Right hindlimb (tissue), 1 donor: ENCODE measurements at regions not wholly inside any gene's neighbourhood (a gene's known extent, or its start where the extent isn't known, plus 50 kb on each side); places are given as distances from the start of the nearest gene placed in this dataset.

Source experiments
- DNase-seq: peaks from one replicate; pipeline ENCODE4 v3.0.0-alpha.2; 2018

DNA sequence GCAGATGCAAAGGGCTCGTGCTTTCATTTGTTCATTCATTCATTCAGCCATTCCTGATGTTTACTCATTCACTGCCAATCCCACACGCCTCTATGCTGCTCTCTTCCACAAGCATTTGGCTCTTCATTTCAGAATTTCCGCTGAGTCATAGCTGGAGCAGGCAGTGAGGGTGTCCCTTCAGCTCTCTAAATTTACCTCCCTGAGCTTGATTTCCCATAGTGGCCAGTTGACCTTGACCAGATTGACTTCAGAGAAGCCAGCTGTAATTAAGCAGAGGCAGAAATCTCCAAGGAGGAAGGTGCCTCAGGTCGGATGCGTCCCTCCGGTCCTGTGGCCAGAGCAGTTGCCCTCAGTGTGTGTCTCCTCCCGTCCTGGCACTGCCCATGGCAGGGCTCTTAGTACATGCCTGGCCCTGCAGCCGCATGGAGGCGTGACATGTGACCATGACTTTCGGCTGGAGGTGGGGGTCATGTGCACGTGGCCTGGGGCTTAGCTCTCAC, 267.2 kb upstream of the ECI2 start:
- DNase-seq = peak; percentile 44

DNA sequence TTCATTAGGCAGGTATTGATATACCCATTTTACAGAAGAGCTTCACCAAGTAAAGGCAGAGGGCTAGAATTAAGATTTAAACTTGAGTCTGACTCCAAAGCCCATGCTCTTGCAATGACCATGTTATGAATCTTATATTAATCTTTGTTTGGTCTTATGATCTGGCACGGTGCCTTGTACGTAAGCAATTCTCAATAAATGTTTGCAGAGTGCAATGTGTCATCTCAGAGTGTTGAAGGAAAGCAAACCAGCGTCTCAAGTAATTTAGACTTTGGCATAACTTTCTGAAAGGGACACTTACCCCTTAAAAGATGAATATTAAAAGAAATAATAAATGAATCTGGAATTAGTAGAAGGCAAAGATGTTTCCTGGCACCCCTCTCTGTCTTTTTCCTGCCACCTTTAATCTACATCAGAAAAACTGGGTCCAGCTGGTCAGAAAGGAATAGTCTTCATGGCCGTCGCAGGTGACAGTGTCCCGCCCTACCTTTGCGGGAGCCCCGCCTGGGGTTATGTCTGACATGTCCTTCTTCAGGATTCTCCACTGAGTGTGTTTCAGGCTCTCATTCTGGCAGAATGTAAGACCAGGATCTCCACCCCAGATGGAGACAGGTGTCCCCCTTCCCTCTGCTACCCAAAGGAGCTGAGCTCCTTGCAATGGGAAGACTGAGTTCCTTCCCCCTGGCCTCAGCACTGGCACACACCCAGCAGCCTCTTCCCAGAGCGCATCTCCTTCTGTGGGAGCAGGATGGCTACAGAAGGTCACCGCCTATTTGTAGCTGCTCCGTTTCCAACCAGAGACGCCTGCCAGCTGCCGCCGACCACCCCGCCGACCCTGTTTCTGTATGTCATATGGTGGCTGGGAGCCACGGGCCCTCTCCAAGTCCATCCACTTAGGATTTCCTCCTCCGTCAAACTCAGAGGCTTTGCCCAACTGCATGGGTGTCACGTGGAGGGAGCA, 266.3 kb upstream of the ECI2 start:
- peak; percentile 56 for DNase-seq

DNA sequence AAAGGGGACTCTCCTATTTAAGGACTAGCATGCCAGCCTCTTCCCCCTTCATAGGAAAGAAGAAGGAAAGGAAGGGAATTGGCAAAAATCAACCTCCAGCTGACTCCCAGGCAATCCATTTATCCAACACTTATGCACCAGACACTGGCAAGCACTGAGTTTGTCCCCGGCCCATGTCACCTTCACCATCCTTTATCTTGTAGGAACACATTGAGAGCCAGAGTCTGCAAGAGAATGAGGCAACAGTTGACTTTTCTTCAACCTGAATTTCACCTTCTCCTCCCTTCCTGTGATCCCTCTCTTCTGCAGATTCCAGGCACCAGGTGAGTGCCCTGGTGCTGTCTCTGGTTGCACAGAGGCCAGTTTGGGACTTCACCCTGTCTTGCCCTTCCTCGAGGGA, 264.3 kb upstream of the ECI2 start:
- no peak for DNase-seq

DNA sequence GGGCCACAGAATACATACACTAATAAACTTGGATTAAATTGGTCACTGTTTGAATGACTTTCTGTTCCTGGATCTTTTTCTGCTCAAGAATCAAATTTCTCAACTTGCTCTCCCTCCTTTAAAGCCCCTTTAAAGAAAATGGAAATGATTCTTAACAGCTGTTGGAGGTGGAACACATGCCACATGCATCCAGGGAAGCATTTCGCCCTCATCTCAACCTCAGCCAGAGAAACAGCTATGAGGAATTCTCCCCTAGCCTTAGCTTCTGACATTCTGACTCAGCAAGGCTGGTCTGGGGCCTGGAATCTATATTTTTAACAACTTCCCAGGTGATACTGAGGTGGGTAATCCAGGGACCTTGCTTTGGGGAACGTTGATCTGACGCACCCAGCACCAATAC, 263.4 kb upstream of the ECI2 start:
- no peak for DNase-seq

DNA sequence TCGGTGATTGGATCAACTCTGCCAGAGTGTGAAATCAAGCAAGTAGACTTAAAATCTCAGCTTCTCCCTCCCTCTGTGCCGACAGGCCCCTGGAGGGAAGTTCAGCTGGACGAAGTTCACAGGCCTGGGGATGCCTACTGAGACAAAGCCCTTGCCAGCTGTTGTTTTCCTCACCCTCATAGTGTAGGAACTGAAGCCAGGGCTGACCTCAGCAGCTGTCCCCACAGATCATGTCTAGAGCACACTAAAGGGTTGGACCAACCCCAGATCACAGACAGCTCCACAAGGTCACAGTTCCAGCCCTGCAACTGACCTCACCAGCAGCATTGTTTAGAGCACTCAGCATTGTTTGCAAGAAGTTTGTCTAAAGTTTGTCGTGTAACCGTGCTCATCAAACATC, 261.9 kb upstream of the ECI2 start:
- DNase-seq = peak; percentile 74

DNA sequence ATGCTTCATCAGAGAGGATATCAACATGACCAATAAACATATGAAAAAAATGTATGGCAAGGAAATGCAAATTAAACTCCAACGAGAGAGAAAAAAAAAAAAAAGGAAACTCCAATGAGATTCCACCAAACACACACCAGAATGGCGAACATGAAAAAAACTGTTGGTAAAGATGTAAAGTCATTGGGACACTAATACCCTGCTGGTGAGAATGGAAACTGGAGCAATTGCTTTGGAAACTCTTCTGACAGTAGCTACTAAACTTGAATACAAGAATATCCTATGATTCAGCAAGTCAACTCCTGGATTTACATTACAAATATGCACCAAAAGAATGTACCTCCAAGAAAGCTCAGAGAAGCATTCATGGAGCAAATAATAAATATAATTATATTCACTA, 260.7 kb upstream of the ECI2 start:
- DNase-seq = no peak

DNA sequence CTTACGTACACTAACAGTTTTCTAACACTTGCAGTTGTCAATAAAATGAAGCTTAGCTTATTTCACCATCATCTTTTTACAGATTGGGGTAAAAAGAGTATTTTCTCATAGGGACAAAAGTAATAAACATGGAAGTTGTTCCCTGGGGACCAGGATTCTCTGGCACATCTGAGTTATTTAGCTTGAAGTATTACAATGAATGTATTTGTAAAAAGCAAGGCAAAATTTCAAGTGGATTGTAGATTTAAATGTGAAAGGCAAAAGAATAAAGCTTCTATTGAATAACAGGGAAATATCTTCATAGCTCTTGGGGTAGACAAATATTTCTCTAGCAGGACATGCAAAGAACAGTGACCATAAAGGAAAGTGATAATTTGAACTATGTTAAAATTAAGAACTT, 260.0 kb upstream of the ECI2 start:
- DNase-seq = no peak

DNA sequence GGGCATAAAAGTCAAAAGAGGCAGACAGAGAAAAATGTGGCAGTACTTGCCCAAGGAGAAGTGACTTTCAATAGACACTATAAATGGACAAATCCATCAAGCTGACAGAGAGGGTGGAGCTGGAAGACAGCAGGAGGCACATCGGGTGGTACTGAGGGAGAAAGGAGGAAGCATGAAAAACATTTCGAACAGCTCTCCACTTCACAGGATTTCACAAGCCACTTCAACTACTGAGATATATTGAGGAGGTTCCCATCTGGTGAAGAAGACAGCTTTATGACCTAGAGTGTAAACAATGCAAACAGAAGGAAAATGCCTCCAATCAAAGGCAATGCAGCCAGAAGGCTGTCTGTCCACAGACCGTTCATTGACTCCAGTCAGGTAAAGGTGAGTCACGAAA, 259.4 kb upstream of the ECI2 start:
- no peak for DNase-seq

DNA sequence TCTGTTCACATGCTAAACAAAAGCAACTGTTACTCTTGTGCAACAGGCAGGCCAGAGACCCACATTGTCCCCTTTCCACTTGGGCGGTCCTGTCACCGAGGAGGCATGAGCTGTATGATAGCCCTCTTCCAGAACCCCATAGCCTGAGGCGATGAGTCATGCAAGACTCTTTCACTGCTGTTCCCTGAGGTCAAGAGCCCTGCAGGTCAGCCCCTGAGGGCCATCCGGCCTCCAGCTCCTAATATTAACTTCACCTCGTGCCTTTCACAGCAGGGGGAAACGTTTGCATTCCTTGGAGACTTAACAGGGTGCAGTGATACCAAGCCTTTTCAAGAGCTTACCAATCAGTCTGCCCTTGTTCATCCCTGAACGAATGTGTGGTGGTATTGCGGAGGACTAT, 253.3 kb upstream of the ECI2 start:
- DNase-seq = no peak

DNA sequence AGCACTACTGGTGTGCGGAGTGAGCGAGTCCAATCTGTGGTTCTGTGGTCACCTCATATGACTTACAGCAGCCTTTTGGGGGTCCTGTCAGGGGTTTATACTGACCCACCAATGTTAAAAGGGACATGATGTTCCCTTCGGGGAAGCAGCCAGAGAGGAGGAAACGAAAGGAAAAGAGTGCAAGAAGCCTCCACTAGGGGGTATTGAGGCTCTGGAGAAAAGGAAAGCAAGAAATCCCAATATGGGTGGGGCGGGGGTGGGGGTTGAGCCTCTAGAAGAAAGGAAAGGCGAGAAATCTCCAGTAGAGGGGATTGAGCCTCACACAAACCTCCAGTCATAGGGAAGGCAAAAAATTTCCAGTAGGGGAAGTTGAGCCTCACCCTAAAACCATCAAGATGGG, 249.3 kb upstream of the ECI2 start:
- DNase-seq = no peak

DNA sequence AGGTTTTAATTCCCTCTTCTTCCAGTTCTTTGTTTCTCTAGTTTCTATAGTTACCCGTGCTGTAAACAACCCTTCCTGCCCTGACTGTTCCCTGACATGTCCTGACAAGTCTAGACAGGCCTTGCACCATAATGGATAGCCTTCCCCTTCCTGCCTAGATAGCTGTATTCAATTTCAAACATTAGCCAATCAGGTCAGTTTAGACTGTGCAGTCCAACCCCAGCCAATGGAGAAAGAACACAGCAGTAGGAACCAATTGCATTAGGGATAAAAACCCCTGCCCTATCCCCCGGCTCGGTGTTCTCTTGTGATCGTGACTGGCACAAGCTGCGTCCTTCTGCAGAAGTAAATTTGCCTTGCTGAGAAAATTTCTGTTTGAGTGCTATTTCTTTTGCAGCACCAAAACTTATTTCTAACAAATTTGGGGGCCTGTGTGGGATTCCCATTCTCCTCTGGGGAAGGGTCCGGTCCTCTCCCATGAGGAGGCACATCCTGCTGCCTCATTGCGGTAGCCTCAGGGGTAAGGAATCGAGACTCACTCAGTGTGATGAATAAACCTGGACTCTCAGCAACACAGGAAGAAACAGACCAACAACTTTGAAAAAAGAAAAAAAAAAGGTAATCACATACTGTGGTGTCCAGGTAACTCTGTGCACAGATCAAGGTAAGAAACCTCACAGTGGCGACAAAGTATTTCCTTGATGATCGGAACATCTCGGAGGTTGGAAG, 248.7 kb upstream of the ECI2 start:
- no peak for DNase-seq

DNA sequence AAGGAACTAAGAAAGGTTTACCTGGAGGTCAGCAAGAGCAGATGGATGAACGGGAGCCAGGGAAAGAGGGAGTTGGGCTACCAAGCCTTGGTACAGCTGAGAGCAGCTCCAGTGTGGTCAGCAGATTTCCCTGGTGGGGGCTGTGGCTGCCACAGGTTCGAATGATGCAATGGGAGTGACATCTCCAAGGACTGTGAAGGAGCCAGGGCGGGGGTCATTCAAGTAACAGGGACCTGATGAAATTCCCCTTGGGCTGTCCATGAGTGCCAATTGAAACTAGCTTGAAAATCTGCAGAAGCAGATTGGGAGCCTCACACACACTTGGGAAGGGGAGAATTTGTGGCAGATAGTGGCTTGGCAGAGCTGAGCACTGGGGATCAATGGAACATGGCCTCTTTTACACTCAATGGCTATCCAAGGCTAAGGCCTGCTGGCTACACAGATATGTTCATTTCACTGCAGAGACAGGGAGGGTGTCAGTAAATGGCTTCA, 247.0 kb upstream of the ECI2 start:
- no peak for DNase-seq

DNA sequence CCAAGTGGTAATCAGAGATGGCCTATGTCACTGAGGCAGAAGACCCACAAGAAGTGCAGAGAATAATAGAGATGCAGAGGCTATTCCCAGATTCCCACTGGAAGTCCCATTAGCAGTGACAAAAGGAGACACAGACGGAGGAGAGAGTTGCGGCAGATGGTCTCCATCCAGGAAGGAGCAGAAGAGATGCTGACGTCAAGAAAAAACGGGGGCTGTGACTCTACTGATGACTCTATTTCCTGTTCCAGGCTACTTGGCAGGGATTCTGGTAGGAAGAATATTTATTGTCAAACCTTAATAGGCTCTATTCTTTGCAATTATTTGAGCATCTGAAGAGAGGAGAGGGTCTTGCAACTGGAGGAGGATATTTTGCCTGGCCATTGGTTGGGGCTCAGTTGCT, 246.0 kb upstream of the ECI2 start:
- no peak for DNase-seq

DNA sequence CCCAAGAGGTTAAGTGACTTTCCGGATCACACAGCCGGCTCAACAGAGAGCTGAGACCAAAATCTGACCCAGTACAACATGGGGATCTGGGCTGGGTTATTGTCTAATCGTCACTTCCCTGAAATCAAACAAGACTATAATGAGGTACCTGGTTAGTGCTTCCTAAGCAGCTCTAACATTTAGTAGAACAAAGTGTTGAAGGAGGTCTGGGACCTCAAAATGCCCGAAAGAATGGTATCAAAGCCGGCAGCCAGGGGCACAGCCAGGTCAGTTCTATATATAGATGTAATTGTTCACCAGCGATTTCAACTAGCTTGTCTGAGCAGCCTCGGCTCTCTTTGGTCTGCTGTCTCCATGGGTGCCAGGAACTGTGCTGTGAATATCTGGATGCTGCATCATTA, 245.5 kb upstream of the ECI2 start:
- no peak for DNase-seq

DNA sequence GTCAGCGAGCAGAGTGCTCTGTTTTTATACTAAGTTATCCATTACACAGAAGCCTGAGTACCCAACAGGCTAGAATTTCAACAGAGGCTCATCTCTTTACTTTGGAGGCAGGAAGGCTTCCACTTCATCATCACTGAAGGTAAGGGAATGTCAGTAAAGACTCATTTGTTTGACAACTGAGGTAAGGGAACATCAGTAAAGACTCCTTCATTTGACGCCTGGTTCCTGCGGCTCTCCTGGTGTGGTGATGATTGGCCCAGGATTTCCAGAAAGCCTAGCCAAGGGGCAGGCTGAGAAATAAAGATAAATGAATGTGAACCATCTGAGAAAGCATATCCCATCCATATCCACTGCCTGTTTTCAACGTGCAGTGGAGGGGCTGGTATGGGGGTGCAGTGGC, 244.6 kb upstream of the ECI2 start:
- DNase-seq = no peak

DNA sequence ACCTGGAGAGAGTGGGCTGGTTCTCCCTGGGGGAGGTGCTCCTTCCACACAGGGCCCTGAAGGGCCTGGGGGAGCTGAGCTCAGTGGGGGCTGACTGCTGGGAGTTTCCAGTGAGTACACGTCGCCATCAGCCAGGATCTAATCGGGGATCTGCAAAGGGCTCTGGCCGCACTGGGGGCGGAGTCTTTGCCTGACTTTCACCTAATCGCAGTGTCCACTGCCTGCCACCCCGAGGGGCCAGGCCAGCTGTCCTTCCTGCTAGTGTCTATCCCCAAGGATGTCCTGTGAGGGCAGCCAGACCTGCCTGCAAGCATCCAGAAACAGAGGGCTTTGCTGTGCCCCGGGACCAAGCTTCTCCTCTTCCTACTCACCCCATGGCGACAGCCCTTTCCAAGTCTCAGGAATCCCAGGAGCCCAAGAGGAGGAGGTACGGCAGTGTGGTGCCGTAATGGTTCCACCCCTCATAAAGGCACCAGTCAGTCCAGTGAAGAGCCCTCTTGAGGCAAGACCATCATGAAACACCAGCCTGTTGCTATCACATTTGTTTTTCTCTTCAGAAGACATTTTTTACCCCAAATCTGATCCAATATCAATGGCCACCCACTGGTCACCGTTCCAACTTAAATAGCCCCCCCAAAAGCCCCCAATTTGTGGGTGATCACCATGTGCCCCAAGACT, 243.1 kb upstream of the ECI2 start:
- DNase-seq = no peak

DNA sequence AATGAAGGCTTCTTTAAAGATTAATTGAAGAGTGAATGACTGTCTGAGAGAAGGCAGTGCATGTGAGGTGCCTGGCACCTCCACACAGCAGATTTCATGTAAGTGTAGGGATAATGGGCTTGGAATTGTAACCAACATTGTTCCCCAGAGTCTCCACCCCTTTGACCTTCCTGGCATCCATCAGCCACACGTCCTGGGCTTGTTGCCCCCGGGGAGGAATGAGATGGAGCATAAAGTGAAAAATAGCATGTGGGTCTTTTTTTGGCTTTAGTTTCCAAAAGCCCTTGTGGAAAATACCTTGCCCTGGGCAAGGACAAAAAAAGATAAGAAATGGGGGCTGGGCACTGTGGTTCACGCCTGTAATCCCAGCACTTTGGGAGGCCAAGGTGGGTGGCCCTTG, 242.2 kb upstream of the ECI2 start:
- no peak for DNase-seq

DNA sequence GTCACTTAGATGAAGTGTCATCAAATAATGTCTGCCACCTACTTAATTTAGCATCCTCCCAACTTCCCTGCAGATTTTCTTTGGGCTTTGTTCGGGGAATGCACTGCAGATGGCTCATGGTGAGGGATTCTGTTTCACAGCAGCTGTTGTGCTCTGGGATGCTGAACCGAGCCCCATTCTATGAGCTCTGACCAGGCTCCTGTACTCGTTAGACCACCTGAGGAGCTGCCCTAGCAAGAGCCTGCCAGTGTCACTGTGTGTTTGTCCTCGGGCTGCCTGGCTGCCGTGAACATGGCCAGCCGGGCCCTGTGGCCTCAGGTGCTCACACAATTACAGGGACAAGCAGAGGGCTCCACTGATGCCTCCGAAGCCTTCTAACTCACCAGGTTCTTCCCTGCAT, 238.8 kb upstream of the ECI2 start:
- DNase-seq = no peak

DNA sequence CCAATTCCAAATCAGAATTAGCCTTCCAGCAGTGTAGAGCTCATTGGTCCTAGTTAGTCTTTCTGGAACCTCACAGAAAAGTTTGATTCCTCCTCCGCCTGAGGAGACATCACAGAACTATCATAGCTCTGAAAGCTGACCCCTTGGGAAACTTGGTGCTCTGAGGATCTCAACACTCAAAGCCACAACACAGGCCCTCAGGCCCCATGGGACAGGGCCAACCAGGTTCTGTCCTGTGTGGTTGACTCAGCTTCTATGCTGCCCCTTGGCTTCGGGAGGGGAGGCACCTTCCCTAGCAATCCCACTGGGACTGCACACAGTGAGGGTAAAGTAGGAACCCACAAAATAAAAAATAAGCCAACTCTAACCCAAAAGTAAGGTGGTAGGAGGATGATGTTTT, 237.5 kb upstream of the ECI2 start:
- no peak for DNase-seq

DNA sequence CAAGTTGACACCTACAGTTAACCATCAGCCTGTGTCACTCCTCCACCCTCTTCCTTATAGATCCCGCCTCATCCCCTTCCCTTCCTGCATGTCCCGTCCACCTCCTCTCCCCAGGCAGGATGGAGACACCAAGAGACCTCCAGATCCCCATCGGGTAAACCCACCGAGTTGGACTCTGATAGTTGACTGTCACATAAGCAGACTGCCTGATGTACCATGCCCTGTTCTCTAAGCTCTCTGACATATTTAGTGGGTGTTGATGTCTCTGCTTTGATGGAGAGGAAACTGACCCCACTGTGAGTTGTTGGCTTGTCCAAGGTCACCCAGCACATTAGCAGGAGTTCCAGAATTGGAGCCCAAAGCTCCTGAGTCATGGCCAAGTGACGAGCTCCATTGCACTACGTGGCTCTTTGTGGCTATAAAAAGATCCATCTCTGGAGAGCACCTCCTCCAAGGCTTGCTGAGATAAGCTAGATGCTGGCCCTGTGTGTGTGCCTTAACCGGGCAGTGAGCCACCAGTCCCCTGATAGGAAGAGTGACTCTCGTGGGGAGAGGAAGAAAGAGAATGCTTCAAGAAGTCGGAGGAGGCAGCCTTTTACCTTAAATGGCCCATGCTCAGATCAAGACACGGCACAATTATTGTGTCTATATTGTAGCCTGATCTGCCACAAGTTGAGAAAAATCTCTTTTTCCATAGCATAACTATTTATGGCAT, 236.0 kb upstream of the ECI2 start:
- no peak for DNase-seq

DNA sequence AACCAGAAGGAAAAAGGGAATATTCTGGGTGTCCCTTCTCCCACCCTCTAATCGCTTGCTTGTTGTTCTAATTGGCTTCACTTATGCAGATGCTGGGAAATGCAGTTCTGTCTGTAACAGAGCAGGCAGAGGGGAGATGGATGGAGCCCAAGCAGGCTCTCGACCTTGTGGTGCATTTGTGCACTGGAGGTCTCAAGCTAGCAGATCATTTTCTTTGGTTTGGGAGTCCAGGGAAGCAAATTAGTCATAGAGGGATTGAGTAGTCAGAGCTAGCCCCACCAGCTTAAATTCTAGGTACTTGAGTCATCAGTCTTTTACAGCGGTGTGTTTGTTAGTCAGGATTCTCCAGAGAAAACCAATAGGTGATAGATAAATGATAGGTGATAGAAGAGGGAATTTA, 234.7 kb upstream of the ECI2 start:
- DNase-seq = no peak

DNA sequence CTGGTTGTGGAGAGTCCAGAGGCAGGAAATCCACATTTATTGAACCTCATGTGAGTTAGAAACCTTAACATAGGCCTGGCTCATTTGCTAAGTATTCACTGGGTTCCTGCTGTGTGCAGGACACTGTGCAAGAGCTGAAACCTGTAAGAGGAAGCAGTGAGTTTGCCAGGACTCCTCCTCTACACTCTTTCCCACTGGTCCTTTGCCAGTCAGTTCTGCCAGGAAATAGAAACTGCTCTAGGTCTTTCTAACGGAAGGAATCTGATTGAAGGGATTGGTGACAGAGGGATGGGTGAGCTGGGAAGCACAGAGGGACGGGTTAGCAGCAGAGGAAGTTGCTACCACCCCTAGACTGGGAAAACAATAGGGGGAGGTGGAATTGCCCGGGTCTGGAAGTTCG, 234.2 kb upstream of the ECI2 start:
- no peak for DNase-seq

DNA sequence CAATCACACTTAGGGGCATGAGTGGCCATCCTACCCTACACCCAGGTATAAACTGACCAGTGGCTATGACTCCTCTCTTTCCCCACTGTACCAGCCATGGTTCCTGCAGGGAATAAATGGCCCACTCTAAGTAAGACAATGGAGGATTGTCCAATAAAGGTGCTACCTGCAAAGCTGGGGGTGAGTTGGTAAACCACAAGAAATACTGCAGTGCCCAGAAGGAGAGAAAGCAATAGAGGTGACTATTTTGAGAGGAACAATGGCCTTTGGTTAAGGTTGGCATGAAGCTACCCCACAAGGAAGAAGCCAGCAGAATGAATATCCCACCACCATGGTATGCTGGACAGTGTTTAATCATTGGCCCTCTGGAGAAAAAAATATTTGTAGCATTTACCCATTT, 233.3 kb upstream of the ECI2 start:
- no peak for DNase-seq
